Erythroblast (primary cell): ENCODE measurements at regions not wholly inside any gene's neighbourhood (a gene's known extent, or its start where the extent isn't known, plus 50 kb on each side); places are given as distances from the start of the nearest gene placed in this dataset.

ENCODE experiments used
- GATA1 ChIP-seq: IDR thresholded peaks from 2 replicates; pipeline ENCODE4 v1.6.1; 2011; ENCODE audit warnings: low read depth, mild to moderate bottlenecking, control low read depth, low read length, moderate library complexity
- POLR2A ChIP-seq: IDR thresholded peaks from 2 replicates; pipeline ENCODE4 v1.6.1; 2011; ENCODE audit warnings: mild to moderate bottlenecking, low read length

GRCh38 chr3:72261566-72262564, 476.9 kb upstream of the PROK2 start:
- TF ChIP-seq POLR2A (no peak), GATA1 (no peak)
